GM19372 (cell line): ENCODE measurements at regions not wholly inside any gene's neighbourhood (a gene's known extent, or its start where the extent isn't known, plus 50 kb on each side); places are given as distances from the start of the nearest gene placed in this dataset.

ENCODE experiments used
- ATAC-seq: cut with Tn5 transposase; IDR thresholded peaks from one replicate; pipeline ENCODE4 v1.9.1; 2021; ENCODE audit warnings: mild to moderate bottlenecking, low read depth, moderate library complexity; ENCODE audit not compliant: unreplicated experiment

- no peak for ATAC-seq
Observed at GRCh38 chr21:43333298-43334062, 93.5 kb downstream of the SIK1 start.

GRCh38 chr21:43332861-43333297, 94.1 kb downstream of the SIK1 start:
- ATAC-seq, result no peak

DNA sequence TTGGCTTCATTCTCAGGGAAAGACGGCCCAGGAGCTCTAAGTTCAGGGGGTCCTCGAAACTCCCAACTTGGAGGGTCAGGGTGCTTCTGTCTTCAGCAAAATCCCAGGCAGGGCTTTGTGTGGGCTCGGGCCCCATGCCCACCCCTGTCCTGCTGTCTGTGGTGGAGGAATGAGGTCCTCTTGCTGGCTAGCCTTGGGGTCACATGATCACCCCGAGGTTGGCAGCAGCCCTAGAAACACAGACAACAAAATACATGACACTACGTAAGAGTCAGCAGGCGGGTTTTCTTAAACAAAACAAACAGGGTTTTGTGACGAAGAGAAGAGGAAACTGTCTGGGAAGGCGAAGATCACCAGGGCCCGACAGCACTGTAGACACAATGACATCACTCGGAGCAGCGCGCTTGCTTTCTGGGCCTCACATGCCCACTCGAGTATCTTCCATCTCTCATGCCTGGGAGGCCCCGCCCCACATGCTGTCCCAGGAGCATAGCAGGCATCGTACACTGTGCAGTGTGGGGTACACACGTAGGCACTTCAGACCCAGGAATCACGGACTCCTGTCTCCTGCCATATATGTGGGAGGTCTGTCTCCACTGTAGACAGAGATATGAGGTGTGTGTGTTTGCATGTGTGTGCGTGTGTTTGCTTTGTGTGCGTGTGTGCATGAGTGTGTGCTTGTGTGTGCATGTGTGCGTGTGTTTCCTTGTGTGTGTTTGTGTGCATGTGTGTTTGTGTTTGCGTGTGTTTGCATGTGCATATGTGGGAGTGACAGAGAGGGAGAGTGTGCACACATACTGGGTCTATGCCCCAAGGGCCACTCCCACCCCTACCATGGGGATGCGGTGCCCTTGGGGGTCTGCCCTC, 94.7 kb downstream of the SIK1 start:
- ATAC-seq, result no peak

GRCh38 chr21:43331111-43331961, 95.6 kb downstream of the SIK1 start:
- no peak for ATAC-seq

DNA sequence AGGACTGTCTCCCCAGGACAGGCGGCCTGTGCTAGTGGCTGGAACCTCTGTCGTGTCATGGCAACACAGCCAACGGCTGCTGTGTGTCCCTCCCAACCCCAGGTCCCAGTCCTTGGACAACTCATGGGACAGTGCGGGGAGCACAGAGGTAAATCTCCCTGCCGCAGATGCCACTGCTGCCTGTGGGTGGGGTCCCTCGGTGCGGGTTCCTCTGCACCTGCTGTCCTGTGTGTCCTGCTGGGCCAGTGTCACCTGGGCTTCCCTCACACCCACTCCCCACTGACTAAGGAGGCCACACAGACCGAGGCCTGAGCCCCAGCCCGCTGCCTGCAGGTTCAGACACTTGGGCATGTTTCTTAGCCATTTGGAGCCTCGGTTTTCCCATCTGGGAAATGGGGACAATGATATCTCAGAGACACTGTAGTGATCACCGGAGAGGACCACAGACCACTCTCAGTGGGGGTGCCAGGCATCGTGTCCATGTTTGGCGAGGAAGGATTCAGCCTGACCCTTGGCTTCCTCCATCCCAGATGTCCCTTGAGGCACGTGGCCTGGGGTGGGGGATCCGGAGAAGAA, 96.5 kb downstream of the SIK1 start:
- no peak for ATAC-seq

- no peak for ATAC-seq
Observed at GRCh38 chr21:43329711-43330269, 97.1 kb downstream of the SIK1 start.

DNA sequence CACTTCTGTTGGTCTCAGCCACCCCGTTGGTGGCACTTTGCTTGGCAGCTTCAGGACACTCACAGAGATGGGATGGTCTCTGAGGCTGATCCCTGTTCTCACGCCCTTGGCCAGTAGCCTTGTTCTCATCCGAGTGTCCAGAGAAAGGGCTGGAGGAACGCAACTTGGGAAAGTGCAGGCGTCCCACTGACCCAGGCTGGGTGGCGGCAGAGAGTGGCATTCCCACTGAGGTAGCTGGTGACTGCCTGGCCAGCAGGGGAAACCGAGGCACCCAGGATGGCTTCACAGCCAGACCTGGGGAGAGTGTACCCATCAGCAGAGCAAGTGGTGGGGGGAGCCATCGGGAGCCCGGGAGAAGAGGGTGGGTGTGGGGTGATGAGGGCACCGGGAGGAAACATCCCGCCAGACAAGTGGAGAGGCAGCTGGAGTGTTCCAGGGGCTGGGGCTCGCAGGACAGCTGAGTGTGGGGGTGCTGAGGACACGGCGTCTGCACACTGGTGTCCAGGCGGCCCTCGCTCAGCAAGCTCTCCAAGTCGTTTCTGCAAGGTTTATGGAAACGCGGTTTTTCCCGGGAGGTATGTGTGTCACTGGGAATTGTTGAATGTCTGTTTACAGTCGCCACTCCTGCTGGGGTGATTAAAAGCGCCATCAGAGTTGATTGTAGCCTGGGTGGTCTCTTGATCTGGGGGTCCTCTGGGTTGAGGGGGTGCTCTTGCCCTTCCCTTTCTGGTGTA, 97.8 kb downstream of the SIK1 start:
- ATAC-seq, result no peak

- ATAC-seq, result no peak
Observed at GRCh38 chr21:43328185-43328957, 98.6 kb downstream of the SIK1 start.

DNA sequence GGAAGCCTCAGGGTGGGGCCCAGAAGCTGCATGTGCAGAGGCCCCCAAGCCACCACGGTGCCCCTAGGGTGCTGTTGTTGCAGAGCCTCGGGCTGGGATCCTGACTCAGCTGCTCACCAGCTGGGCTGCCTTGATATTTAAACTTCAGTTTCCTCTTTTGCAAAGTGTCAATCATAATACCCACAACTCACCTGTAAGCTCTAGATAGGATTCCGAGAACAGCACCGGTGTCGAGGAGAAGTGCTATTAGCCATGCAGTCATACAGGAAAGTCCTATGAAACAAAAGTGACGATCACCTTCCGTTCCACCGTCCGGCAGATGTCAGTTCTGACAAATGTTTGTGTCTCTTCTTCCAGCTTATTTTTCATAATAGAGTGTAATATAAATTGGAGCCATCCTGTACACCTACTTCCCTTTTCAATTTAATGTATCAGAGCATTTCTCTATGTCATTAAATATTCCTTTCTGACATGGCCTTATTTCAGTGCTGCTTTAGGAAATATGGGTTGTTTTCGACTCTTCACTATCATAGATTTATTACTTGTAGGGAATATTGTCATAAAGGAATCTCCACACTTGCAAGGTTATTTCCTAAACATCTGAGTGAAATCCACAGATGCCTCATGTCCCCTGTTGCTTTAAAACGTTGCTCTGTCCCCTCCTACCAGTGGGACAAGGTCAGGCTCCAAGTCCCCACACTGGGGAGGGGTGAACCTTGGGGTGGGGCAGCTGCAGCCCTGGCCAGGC, 100.8 kb downstream of the SIK1 start:
- ATAC-seq, result no peak

GRCh38 chr21:43325036-43325435, 101.9 kb downstream of the SIK1 start:
- ATAC-seq, result no peak

- no peak for ATAC-seq
Observed at GRCh38 chr21:43324596-43324995, 102.3 kb downstream of the SIK1 start.

DNA sequence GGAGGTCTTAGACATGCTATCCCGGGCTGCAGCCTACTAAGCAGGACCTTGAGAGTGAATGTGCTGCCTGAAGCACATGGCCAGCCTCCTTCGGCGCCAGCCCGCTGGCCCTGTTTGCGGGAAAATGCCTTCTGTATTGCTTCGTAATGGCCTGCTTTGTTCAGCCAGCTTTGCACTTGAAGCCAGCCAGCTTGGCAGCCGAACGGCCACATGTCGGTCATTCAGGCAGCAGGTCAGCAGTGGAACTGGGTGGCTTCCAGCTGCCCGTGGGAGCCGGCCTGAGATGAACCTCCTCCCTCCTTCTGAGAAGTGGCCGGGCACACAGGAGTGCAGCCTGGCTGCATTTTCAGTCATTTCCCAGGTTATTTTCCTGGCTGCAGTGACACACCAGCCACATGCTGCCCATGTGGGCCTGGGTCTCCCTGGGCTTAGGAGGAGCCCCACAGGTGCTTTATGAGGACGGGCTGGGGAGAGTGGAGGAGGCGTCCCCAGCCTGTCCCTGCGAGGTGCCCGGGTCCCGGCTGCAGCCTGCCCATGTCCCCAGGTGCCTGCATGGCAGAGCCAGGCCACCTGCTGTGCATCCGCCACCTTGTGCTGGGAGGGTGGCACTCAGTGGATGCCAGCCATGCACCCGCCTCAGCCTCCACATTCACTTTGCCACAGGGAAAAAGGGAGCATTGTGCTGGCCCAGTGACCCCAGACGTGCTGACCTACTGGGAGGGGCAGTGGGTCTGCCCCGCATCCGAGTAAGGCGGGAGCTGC, 103.5 kb downstream of the SIK1 start:
- ATAC-seq, result no peak

DNA sequence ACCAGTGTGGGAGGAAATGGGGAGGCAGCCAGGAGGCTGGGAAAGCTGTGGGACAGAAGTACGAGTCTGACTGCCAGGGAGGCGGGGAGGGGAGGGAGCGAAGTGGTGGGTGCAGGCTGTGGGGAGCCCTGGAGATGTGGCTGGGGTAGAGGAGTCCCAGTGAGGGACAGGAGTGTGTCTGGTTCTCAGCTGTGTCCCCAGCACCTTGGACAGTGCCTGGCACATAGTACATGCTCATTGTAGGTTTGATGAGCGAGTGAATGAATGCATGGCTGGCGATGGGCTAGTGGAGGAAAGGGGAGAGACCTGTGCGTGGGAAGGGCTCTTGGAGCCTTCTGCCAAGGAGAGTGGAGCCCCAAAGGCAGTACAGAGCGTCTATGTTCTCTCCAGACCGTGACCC, 104.1 kb downstream of the SIK1 start:
- ATAC-seq, result no peak

GRCh38 chr21:43322311-43322710, 104.6 kb downstream of the SIK1 start:
- ATAC-seq, result no peak

- ATAC-seq, result no peak
Observed at GRCh38 chr21:43321611-43322010, 105.3 kb downstream of the SIK1 start.

- ATAC-seq, result no peak
Observed at GRCh38 chr21:43321111-43321510, 105.8 kb downstream of the SIK1 start.

- ATAC-seq, result no peak
Observed at GRCh38 chr21:43320526-43320925, 106.4 kb downstream of the SIK1 start.
